GM12865 (cell line): ENCODE measurements at regions not wholly inside any gene's neighbourhood (a gene's known extent, or its start where the extent isn't known, plus 50 kb on each side); places are given as distances from the start of the nearest gene placed in this dataset.

Source experiments
- DNase-seq: peaks from one replicate; pipeline ENCODE4 v3.0.0; 2010; ENCODE audit warnings: low read depth
- H3K4me3 ChIP-seq: 2 replicates; pipeline ENCODE4 v1.5.1; 2011; ENCODE audit warnings: mild to moderate bottlenecking, low read depth, low read length, control low read depth
- TF ChIP-seq, protein P1 (sequence below): IDR thresholded peaks from 2 replicates; pipeline ENCODE4 v1.5.1; 2011; ENCODE audit warnings: low read length, control low read depth, low read depth, inconsistent platforms; ENCODE audit not compliant: insufficient read depth; ENCODE audit errors: missing control alignments

DNA sequence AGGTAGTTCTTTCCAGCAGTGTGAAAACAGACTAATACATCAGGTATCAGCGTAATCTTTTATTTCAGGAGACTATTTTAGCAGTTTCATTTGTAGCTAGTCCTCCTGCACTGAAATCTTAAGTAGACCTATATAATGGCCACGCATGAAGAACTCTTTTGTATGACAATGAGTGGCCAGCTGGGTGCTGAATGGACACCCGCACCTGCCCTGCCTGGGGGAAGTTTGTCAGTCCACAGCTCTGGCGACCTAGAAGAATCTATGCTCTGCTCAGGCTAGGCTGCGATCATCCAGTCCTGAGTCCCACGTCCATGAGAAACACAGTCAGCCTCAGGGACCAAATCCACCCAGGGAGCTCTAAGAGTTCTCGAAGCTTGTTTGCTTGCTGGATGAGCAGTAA, 709.2 kb upstream of the ID2 start:
- TF ChIP-seq, protein P1, sequence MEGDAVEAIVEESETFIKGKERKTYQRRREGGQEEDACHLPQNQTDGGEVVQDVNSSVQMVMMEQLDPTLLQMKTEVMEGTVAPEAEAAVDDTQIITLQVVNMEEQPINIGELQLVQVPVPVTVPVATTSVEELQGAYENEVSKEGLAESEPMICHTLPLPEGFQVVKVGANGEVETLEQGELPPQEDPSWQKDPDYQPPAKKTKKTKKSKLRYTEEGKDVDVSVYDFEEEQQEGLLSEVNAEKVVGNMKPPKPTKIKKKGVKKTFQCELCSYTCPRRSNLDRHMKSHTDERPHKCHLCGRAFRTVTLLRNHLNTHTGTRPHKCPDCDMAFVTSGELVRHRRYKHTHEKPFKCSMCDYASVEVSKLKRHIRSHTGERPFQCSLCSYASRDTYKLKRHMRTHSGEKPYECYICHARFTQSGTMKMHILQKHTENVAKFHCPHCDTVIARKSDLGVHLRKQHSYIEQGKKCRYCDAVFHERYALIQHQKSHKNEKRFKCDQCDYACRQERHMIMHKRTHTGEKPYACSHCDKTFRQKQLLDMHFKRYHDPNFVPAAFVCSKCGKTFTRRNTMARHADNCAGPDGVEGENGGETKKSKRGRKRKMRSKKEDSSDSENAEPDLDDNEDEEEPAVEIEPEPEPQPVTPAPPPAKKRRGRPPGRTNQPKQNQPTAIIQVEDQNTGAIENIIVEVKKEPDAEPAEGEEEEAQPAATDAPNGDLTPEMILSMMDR: no peak
- no peak overlapping the region for H3K4me3 ChIP-seq
- no peak for DNase-seq

GRCh38 chr2:7973801-7974480, 707.9 kb upstream of the ID2 start:
- TF ChIP-seq, protein P1: no peak
- H3K4me3 ChIP-seq: no peak overlapping the region
- DNase-seq: no peak

GRCh38 chr2:7974936-7975335, 706.9 kb upstream of the ID2 start:
- TF ChIP-seq, protein P1: no peak
- no peak for DNase-seq
- H3K4me3 ChIP-seq: no peak overlapping the region

DNA sequence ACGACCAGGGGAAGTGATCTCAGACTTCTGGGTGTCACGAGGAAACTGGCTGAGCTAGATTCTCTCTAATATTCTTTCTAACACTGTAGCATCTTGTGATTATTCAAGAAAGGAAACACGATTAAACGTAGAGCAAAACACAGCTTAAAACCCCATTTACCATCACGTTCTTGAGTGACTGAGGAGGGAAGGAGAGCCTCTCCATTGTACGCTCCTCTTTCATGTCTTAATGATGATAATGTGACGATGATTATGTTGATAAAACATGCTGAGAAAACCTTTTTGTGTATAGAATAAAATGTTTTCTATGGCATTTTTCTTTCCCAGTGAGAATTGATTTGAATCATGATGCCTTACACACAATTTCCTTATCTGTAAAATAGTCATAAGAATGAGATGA, 705.6 kb upstream of the ID2 start:
- DNase-seq: no peak
- no peak overlapping the region for H3K4me3 ChIP-seq
- TF ChIP-seq, protein P1: no peak

DNA sequence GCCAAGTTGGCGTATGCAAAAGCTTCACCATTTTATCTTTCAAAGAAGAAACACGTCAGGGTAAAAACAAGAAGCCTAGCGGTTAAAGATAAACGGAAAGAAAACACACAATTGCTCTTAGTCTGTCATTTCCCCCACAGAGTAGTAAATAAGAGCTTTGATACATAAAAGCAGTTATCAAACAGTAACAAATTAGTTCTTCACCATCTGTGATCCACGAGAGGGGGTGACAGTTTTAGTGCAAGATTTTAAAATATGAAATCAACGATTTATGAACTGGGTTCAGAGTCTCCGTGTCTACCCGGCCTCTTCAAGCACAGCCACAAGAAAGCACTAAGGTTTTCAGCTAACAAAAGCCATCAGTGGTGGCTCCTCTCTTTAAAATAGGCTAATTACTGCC, 703.9 kb upstream of the ID2 start:
- no peak overlapping the region for H3K4me3 ChIP-seq
- no peak for DNase-seq
- TF ChIP-seq, protein P1: no peak

- H3K4me3 ChIP-seq: no peak overlapping the region
- DNase-seq: no peak
- TF ChIP-seq, protein P1: no peak
Observed at GRCh38 chr2:7982054-7982453, 699.8 kb upstream of the ID2 start.

DNA sequence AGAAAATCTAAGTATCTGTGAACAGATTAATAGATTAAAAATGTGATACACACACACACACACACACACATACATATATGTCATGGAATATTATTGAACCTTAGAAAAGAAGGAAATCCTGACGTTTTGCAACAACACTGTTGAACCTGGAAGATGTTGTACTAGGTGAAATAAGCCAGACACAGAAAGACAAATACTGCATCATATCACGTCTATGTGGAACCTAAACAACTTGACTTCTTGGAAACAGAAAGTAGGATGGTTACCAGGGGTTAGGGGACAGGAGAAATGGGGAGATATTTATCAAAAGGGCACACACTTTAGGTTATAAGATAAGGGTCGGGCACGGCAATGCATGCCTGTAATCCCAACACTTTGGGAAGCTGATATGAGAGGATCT, 698.4 kb upstream of the ID2 start:
- TF ChIP-seq, protein P1: no peak
- no peak overlapping the region for H3K4me3 ChIP-seq
- no peak for DNase-seq
